ENCODE measurements at regions not wholly inside any gene's neighbourhood (a gene's known extent, or its start where the extent isn't known, plus 50 kb on each side); places are given as distances from the start of the nearest gene placed in this dataset.

DNA sequence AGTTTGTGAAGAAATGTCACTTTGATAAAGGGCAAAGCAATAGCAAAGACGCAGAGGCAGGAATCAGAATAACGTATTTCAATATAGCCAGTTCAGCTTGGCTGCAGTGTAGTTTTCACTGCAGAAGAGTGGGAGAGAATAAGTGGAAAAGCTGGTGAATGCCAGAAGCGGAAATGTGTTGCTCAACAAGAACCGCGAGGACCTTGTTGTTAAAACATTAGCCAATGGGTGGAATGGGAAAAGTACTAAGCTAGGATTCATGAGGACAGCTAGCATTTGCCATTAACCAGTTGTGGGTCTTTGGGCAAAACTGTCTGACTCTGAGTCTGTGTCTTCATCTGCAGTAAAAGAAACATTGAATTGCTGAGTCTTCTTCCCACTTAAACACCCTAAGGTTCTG, 292.9 kb upstream of the GRIP1 start:
- intact Hi-C loops (cut with micrococcal nuclease; ENCODE audit: unreplicated experiment): no loop called here
- H3K4me1 Mint-ChIP-seq (ENCODE audit: low read depth, unreplicated experiment): peaks cover 21% of the 10 kb centered on the region
- CTCF ChIA-PET: no interaction called here
- DNase-seq: no peak
- no peak overlapping the region for H3K4me3 Mint-ChIP-seq (ENCODE audit: low read depth, unreplicated experiment)
- no peak overlapping the region for H3K27ac Mint-ChIP-seq (ENCODE audit: unreplicated experiment)
- no TSS peak for BruUV-seq (replicated peaks)
- TF ChIP-seq, protein P1, sequence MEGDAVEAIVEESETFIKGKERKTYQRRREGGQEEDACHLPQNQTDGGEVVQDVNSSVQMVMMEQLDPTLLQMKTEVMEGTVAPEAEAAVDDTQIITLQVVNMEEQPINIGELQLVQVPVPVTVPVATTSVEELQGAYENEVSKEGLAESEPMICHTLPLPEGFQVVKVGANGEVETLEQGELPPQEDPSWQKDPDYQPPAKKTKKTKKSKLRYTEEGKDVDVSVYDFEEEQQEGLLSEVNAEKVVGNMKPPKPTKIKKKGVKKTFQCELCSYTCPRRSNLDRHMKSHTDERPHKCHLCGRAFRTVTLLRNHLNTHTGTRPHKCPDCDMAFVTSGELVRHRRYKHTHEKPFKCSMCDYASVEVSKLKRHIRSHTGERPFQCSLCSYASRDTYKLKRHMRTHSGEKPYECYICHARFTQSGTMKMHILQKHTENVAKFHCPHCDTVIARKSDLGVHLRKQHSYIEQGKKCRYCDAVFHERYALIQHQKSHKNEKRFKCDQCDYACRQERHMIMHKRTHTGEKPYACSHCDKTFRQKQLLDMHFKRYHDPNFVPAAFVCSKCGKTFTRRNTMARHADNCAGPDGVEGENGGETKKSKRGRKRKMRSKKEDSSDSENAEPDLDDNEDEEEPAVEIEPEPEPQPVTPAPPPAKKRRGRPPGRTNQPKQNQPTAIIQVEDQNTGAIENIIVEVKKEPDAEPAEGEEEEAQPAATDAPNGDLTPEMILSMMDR (IDR thresholded peaks at IDR 0.05; ENCODE audit: unreplicated experiment): no peak
- H3K36me3 Mint-ChIP-seq (ENCODE audit: insufficient read depth, unreplicated experiment): no peaks in the 10 kb centered on the region
- H3K27me3 Mint-ChIP-seq (ENCODE audit: unreplicated experiment): no peaks in the 10 kb centered on the region
- H3K9me3 Mint-ChIP-seq (ENCODE audit: low read depth, unreplicated experiment): no peaks in the 10 kb centered on the region

- Mint-ChIP-seq H3K4me1 (ENCODE audit: low read depth, unreplicated experiment) (no peaks in the 10 kb centered on the region), H3K27me3 (ENCODE audit: unreplicated experiment) (no peaks in the 10 kb centered on the region), H3K27ac (ENCODE audit: unreplicated experiment) (no peak overlapping the region), H3K4me3 (ENCODE audit: low read depth, unreplicated experiment) (no peak overlapping the region), H3K36me3 (ENCODE audit: insufficient read depth, unreplicated experiment) (no peaks in the 10 kb centered on the region), H3K9me3 (ENCODE audit: low read depth, unreplicated experiment) (no peaks in the 10 kb centered on the region)
- intact Hi-C loops (cut with micrococcal nuclease; ENCODE audit: unreplicated experiment): no loop called here
- CTCF ChIA-PET: interaction anchor here (0.7 to 1.1 kb wide), 2 partner anchors 12 to 523 kb away, joined by 3 to 5 read pairs; no protein-coding TSS in a partner anchor
- TF ChIP-seq, protein P1 (IDR thresholded peaks at IDR 0.05; ENCODE audit: unreplicated experiment): no peak
- no TSS peak for BruUV-seq (replicated peaks)
- DNase-seq: no peak
Measured at GRCh38 chr12:66976526-66976925, 292.6 kb upstream of the CAND1 start.

GRCh38 chr12:66978802-66979201, 290.4 kb upstream of the CAND1 start:
- TF ChIP-seq, protein P1 (IDR thresholded peaks at IDR 0.05; ENCODE audit: unreplicated experiment): no peak
- CTCF ChIA-PET: no interaction called here
- no peak overlapping the region for H3K4me3 Mint-ChIP-seq (ENCODE audit: low read depth, unreplicated experiment)
- H3K27me3 Mint-ChIP-seq (ENCODE audit: unreplicated experiment): no peaks in the 10 kb centered on the region
- DNase-seq: no peak
- H3K9me3 Mint-ChIP-seq (ENCODE audit: low read depth, unreplicated experiment): no peaks in the 10 kb centered on the region
- BruUV-seq (replicated peaks): no TSS peak
- no peaks in the 10 kb centered on the region for H3K4me1 Mint-ChIP-seq (ENCODE audit: low read depth, unreplicated experiment)
- no peak overlapping the region for H3K27ac Mint-ChIP-seq (ENCODE audit: unreplicated experiment)
- intact Hi-C loops (cut with micrococcal nuclease; ENCODE audit: unreplicated experiment): no loop called here
- H3K36me3 Mint-ChIP-seq (ENCODE audit: insufficient read depth, unreplicated experiment): no peaks in the 10 kb centered on the region

GRCh38 chr12:66979251-66979650, 289.9 kb upstream of the CAND1 start:
- Mint-ChIP-seq H3K27ac (ENCODE audit: unreplicated experiment) (no peak overlapping the region), H3K36me3 (ENCODE audit: insufficient read depth, unreplicated experiment) (no peaks in the 10 kb centered on the region), H3K4me1 (ENCODE audit: low read depth, unreplicated experiment) (no peaks in the 10 kb centered on the region), H3K9me3 (ENCODE audit: low read depth, unreplicated experiment) (no peaks in the 10 kb centered on the region), H3K4me3 (ENCODE audit: low read depth, unreplicated experiment) (no peak overlapping the region), H3K27me3 (ENCODE audit: unreplicated experiment) (no peaks in the 10 kb centered on the region)
- TF ChIP-seq, protein P1 (IDR thresholded peaks at IDR 0.05; ENCODE audit: unreplicated experiment): no peak
- no TSS peak for BruUV-seq (replicated peaks)
- intact Hi-C loops (cut with micrococcal nuclease; ENCODE audit: unreplicated experiment): no loop called here
- CTCF ChIA-PET: no interaction called here
- DNase-seq: no peak

All from Calu3 (cell line).